OCI-LY7 (cell line): ENCODE measurements at regions not wholly inside any gene's neighbourhood (a gene's known extent, or its start where the extent isn't known, plus 50 kb on each side); places are given as distances from the start of the nearest gene placed in this dataset.

Experiments used
- BruUV-seq: library from RNA; stranded (reverse); fragments of 400-500 nt; replicated peaks from 2 replicates; lab custom pipeline; 2021; lab: Mats Ljungman, UMichigan
- CTCF ChIA-PET: fragments of 300-600 bp; sonication (Branson Sonifier 250); formaldehyde crosslinking; loops from one replicate; lab custom pipeline; 2022; ENCODE audit warnings: antibody characterized with exemption; ENCODE audit not compliant: unreplicated experiment; lab: Charles Lee
- POLR2A ChIA-PET: fragments of 300-600 bp; sonication (Branson Sonifier 250); formaldehyde crosslinking; loops from one replicate; lab custom pipeline; 2022; ENCODE audit warnings: antibody characterized with exemption; lab: Charles Lee
- DNase-seq: peaks from one replicate; pipeline ENCODE4 v3.0.0-alpha.2; 2015; ENCODE audit warnings: low spot score
- H2AFZ ChIP-seq: fragments of 200-600 bp; sonication (generic), shearing (Covaris generic); 2 replicates; pipeline ENCODE4 v1.6.1; 2014; ENCODE audit warnings: mild to moderate bottlenecking, antibody characterized with exemption, low read length, moderate library complexity
- H3K27ac ChIP-seq: fragments of 200-600 bp; sonication (generic); 2 replicates; pipeline ENCODE4 v1.5.1; 2014; ENCODE audit warnings: mixed run types, low read depth, mild to moderate bottlenecking, moderate library complexity, low read length, inconsistent platforms; ENCODE audit not compliant: poor library complexity, severe bottlenecking
- H3K36me3 ChIP-seq: fragments of 200-600 bp; sonication (generic); 2 replicates; pipeline ENCODE4 v1.6.1; 2014; ENCODE audit warnings: mild to moderate bottlenecking, antibody characterized with exemption, low read length, moderate library complexity, mixed read lengths; ENCODE audit not compliant: insufficient read depth
- H3K4me1 ChIP-seq: fragments of 200-600 bp; sonication (generic); 2 replicates; pipeline ENCODE4 v1.5.1; 2014; ENCODE audit warnings: mild to moderate bottlenecking, low read length; ENCODE audit not compliant: insufficient read depth, poor library complexity, severe bottlenecking
- H3K4me2 ChIP-seq: fragments of 200-600 bp; sonication (generic); 2 replicates; pipeline ENCODE4 v1.6.1; 2014; ENCODE audit warnings: mild to moderate bottlenecking, low read length
- H3K4me3 ChIP-seq: fragments of 200-600 bp; sonication (generic); 2 replicates; pipeline ENCODE4 v1.5.1; 2014; ENCODE audit warnings: mild to moderate bottlenecking, low read depth, low read length; ENCODE audit not compliant: poor library complexity, severe bottlenecking
- H3K79me2 ChIP-seq: fragments of 200-600 bp; sonication (generic); 2 replicates; pipeline ENCODE4 v1.6.1; 2016; ENCODE audit warnings: low read depth, mild to moderate bottlenecking, low read length, moderate library complexity, mixed read lengths; ENCODE audit not compliant: insufficient read depth
- H3K9me2 ChIP-seq: fragments of 200-600 bp; sonication (generic); 2 replicates; pipeline ENCODE4 v1.6.1; 2016; ENCODE audit warnings: mild to moderate bottlenecking, low read length, mixed read lengths; ENCODE audit not compliant: insufficient read depth
- H3K9me3 ChIP-seq: fragments of 200-600 bp; sonication (generic); 2 replicates; pipeline ENCODE4 v1.6.1; 2014; ENCODE audit warnings: mild to moderate bottlenecking, mixed run types, low read length, mixed read lengths
- H4K20me1 ChIP-seq: fragments of 200-600 bp; sonication (generic); 2 replicates; pipeline ENCODE4 v1.6.1; 2014; ENCODE audit warnings: mild to moderate bottlenecking, antibody characterized with exemption, low read length, moderate library complexity, mixed read lengths; ENCODE audit not compliant: insufficient read depth
- EZH2phosphoT487 ChIP-seq: fragments of 200-600 bp; sonication (generic); IDR thresholded peaks from 2 replicates; pipeline ENCODE4 v1.6.1; 2018; ENCODE audit warnings: low read depth, borderline replicate concordance, mild to moderate bottlenecking, mixed run types, antibody characterized with exemption, low read length, moderate library complexity, mixed read lengths
- intact Hi-C: fragments of 100-400 bp; cut with micrococcal nuclease; formaldehyde crosslinking; loops from one replicate; pipeline ENCODE4 v1.10.0; 2022; ENCODE audit not compliant: unreplicated experiment
- TF ChIP-seq, protein P1 (sequence below): fragments of 200-600 bp; sonication (generic); conservative IDR thresholded peaks from 2 replicates; pipeline ENCODE4 v1.5.1; 2014; ENCODE audit warnings: mild to moderate bottlenecking, antibody characterized with exemption, low read length, moderate library complexity, mixed read lengths

GRCh38 chr2:118320658-118321057 is 232.4 kb downstream of the INSIG2 start:
- no TSS peak for BruUV-seq
- intact Hi-C loops: no loop called here
- ChIA-PET POLR2A (no interaction called here), CTCF (no interaction called here)
- H3K4me2 ChIP-seq: no peak overlapping the region
- no peak overlapping the region for H2AFZ ChIP-seq
- no peak for DNase-seq
- H3K79me2 ChIP-seq: no peaks in the 10 kb centered on the region
- no peak overlapping the region for H3K4me3 ChIP-seq
- H3K9me3 ChIP-seq: no peaks in the 10 kb centered on the region
- H3K36me3 ChIP-seq: no peaks in the 10 kb centered on the region
- TF ChIP-seq, protein P1, sequence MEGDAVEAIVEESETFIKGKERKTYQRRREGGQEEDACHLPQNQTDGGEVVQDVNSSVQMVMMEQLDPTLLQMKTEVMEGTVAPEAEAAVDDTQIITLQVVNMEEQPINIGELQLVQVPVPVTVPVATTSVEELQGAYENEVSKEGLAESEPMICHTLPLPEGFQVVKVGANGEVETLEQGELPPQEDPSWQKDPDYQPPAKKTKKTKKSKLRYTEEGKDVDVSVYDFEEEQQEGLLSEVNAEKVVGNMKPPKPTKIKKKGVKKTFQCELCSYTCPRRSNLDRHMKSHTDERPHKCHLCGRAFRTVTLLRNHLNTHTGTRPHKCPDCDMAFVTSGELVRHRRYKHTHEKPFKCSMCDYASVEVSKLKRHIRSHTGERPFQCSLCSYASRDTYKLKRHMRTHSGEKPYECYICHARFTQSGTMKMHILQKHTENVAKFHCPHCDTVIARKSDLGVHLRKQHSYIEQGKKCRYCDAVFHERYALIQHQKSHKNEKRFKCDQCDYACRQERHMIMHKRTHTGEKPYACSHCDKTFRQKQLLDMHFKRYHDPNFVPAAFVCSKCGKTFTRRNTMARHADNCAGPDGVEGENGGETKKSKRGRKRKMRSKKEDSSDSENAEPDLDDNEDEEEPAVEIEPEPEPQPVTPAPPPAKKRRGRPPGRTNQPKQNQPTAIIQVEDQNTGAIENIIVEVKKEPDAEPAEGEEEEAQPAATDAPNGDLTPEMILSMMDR: no peak
- TF ChIP-seq EZH2phosphoT487: no peak
- no peaks in the 10 kb centered on the region for H4K20me1 ChIP-seq
- H3K4me1 ChIP-seq: no peaks in the 10 kb centered on the region
- H3K9me2 ChIP-seq: no peaks in the 10 kb centered on the region
- H3K27ac ChIP-seq: no peak overlapping the region

DNA sequence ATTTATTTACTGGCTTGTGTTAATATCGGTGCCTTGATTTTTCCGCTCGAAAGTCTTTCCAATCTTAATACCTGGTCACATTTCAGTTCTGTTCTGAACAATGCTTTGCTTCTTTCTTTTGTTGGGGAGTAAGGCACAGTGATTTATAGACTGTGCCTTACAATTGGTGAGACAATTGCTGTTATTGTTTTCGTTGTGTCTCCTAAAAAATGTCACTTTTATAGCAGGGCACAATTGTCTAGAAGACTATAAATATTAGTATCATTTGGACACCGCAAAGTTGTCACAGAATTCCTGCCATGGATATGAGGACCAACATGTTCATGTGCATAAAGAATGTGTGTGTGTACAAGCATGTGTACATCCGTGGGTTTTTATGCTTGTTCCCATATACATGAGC is 231.9 kb downstream of the INSIG2 start:
- intact Hi-C loops: no loop called here
- TF ChIP-seq, protein P1: no peak
- no peaks in the 10 kb centered on the region for H3K79me2 ChIP-seq
- H2AFZ ChIP-seq: no peak overlapping the region
- POLR2A ChIA-PET: no interaction called here
- no peaks in the 10 kb centered on the region for H3K36me3 ChIP-seq
- no peaks in the 10 kb centered on the region for H4K20me1 ChIP-seq
- no peak overlapping the region for H3K27ac ChIP-seq
- H3K9me2 ChIP-seq: no peaks in the 10 kb centered on the region
- no peaks in the 10 kb centered on the region for H3K9me3 ChIP-seq
- no peak overlapping the region for H3K4me3 ChIP-seq
- no TSS peak for BruUV-seq
- CTCF ChIA-PET: no interaction called here
- no peaks in the 10 kb centered on the region for H3K4me1 ChIP-seq
- no peak overlapping the region for H3K4me2 ChIP-seq
- no peak for DNase-seq

GRCh38 chr2:118319271-118319684 is 231.0 kb downstream of the INSIG2 start:
- POLR2A ChIA-PET: no interaction called here
- intact Hi-C loops: no loop called here
- Histone ChIP-seq H3K9me3 (no peaks in the 10 kb centered on the region), H3K36me3 (no peaks in the 10 kb centered on the region), H3K79me2 (no peaks in the 10 kb centered on the region), H3K4me3 (no peak overlapping the region), H3K4me2 (no peak overlapping the region), H3K9me2 (no peaks in the 10 kb centered on the region), H3K4me1 (no peaks in the 10 kb centered on the region), H3K27ac (no peak overlapping the region), H4K20me1 (no peaks in the 10 kb centered on the region), H2AFZ (no peak overlapping the region)
- TF ChIP-seq, protein P1: no peak
- TF ChIP-seq EZH2phosphoT487: no peak
- DNase-seq: no peak
- CTCF ChIA-PET: no interaction called here
- no TSS peak for BruUV-seq
